Loucy (cell line): ENCODE measurements at regions not wholly inside any gene's neighbourhood (a gene's known extent, or its start where the extent isn't known, plus 50 kb on each side); places are given as distances from the start of the nearest gene placed in this dataset.
"Not testable (repeated sequence)": the region's sequence is repeated elsewhere in the genome, so short reads cannot be mapped to it uniquely, and the experiment has no call there.

ENCODE experiments used
- H2AFZ ChIP-seq: fragments of 200-600 bp; sonication (generic); 2 replicates; pipeline ENCODE4 v1.6.0; 2016; ENCODE audit warnings: antibody characterized with exemption, mild to moderate bottlenecking, low read length, moderate library complexity
- H3F3A ChIP-seq: fragments of 200-600 bp; 2 replicates; pipeline ENCODE4 v1.6.0; 2016; ENCODE audit warnings: antibody characterized with exemption, low read depth, mild to moderate bottlenecking
- H3K27me3 ChIP-seq: fragments of 200-600 bp; sonication (generic); 2 replicates; pipeline ENCODE4 v1.6.1; 2014; ENCODE audit warnings: low read length, mild to moderate bottlenecking; ENCODE audit not compliant: insufficient read depth, poor library complexity, severe bottlenecking
- H3K36me3 ChIP-seq: fragments of 200-600 bp; sonication (generic); 2 replicates; pipeline ENCODE4 v1.6.1; 2016; ENCODE audit warnings: low read length; ENCODE audit not compliant: insufficient read depth
- H3K4me1 ChIP-seq: fragments of 200-600 bp; sonication (generic); 2 replicates; pipeline ENCODE4 v1.5.1; 2014; ENCODE audit warnings: low read length, mild to moderate bottlenecking; ENCODE audit not compliant: insufficient read depth, poor library complexity, severe bottlenecking
- H3K4me2 ChIP-seq: fragments of 200-600 bp; sonication (generic); 2 replicates; pipeline ENCODE4 v1.6.0; 2014; ENCODE audit warnings: antibody characterized with exemption, low read length, low read depth, mild to moderate bottlenecking; ENCODE audit not compliant: poor library complexity, severe bottlenecking
- H3K4me3 ChIP-seq: fragments of 200-600 bp; sonication (generic); 2 replicates; pipeline ENCODE4 v1.5.1; 2014; ENCODE audit warnings: low read length, mild to moderate bottlenecking, mixed read lengths; ENCODE audit not compliant: poor library complexity, severe bottlenecking
- H3K79me2 ChIP-seq: fragments of 200-600 bp; sonication (generic); 2 replicates; pipeline ENCODE4 v1.6.1; 2014; ENCODE audit warnings: low read length; ENCODE audit not compliant: insufficient read depth
- H3K9ac ChIP-seq: fragments of 200-600 bp; sonication (generic); 2 replicates; pipeline ENCODE4 v1.6.0; 2014; ENCODE audit warnings: mild to moderate bottlenecking, low read depth, low read length, moderate library complexity; ENCODE audit not compliant: poor library complexity, severe bottlenecking
- H3K9me2 ChIP-seq: fragments of 200-600 bp; sonication (generic); replicated peaks from 2 replicates; pipeline ENCODE4 v1.6.1; 2016; ENCODE audit warnings: low read depth, low read length, mixed read lengths
- H3K9me3 ChIP-seq: fragments of 200-600 bp; sonication (generic); 2 replicates; pipeline ENCODE4 v1.6.1; 2014; ENCODE audit warnings: mild to moderate bottlenecking, antibody characterized with exemption, low read length, low read depth; ENCODE audit not compliant: insufficient read depth
- H4K20me1 ChIP-seq: fragments of 200-600 bp; sonication (generic); 2 replicates; pipeline ENCODE4 v1.6.0; 2014; ENCODE audit warnings: antibody characterized with exemption, low read length, mild to moderate bottlenecking; ENCODE audit not compliant: insufficient read depth, poor library complexity, severe bottlenecking
- EZH2phosphoT487 ChIP-seq: fragments of 200-600 bp; IDR thresholded peaks from 2 replicates; pipeline ENCODE4 v1.6.1; 2018; ENCODE audit warnings: antibody characterized with exemption, mild to moderate bottlenecking, moderate library complexity, borderline replicate concordance
- TF ChIP-seq, protein P1 (sequence below): fragments of 200-600 bp; sonication (generic); conservative IDR thresholded peaks from 2 replicates; pipeline ENCODE4 v1.5.1; 2014; ENCODE audit warnings: mild to moderate bottlenecking, antibody characterized with exemption, low read length

DNA sequence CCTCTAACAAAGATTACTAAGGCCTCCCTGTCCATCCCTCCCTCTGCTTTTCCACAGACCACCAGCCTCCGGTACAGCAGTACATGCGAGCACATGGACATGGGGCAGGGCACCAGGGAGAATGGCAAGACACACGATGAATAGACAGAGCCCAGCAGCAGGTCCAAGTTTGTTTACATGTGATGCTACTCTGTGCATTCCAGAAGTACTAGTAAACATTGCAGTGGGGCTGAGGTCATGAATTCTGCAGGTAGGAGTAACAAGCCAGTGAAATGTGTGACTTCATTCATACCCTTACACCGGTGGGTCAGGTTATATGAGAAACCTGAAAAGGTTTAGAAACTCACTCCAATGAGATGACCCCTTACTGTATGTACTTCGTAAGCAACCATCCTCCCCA, 205.7 kb downstream of the BCL11A start:
- no peak overlapping the region for H2AFZ ChIP-seq
- no peak for TF ChIP-seq EZH2phosphoT487
- TF ChIP-seq, protein P1, sequence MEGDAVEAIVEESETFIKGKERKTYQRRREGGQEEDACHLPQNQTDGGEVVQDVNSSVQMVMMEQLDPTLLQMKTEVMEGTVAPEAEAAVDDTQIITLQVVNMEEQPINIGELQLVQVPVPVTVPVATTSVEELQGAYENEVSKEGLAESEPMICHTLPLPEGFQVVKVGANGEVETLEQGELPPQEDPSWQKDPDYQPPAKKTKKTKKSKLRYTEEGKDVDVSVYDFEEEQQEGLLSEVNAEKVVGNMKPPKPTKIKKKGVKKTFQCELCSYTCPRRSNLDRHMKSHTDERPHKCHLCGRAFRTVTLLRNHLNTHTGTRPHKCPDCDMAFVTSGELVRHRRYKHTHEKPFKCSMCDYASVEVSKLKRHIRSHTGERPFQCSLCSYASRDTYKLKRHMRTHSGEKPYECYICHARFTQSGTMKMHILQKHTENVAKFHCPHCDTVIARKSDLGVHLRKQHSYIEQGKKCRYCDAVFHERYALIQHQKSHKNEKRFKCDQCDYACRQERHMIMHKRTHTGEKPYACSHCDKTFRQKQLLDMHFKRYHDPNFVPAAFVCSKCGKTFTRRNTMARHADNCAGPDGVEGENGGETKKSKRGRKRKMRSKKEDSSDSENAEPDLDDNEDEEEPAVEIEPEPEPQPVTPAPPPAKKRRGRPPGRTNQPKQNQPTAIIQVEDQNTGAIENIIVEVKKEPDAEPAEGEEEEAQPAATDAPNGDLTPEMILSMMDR, result no peak
- no peaks in the 10 kb centered on the region for H3K4me1 ChIP-seq
- no peaks in the 10 kb centered on the region for H3F3A ChIP-seq
- no peaks in the 10 kb centered on the region for H3K27me3 ChIP-seq
- no peaks in the 10 kb centered on the region for H3K79me2 ChIP-seq
- no peak overlapping the region for H3K4me2 ChIP-seq
- H4K20me1 ChIP-seq, result no peaks in the 10 kb centered on the region
- H3K4me3 ChIP-seq, result no peak overlapping the region
- no peaks in the 10 kb centered on the region for H3K36me3 ChIP-seq
- H3K9me2 ChIP-seq, result no peaks in the 10 kb centered on the region
- no peaks in the 10 kb centered on the region for H3K9me3 ChIP-seq
- H3K9ac ChIP-seq, result no peak overlapping the region

DNA sequence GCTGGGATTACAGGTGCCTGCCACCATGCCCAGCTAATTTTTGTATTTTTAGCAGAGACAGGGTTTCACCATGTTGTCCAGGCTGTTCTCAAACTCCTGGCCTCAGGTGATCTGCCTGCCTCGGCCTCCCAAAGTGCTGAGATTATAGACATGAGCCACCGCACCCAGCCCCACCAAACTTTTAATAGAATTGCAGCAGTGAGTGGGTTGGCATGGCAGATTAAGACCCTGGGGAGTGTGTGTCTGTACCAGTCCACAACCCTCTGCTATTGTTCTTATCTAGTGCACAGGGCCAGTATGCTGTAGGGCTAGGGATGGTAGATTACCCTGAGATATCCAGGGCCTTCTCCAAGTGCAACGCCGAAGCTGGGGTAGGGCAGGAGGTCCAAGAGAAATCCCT, 211.0 kb downstream of the BCL11A start:
- not testable (repeated sequence) for H3K79me2 ChIP-seq, H2AFZ ChIP-seq, H3K9me3 ChIP-seq, H3K9me2 ChIP-seq, H3K9ac ChIP-seq, H4K20me1 ChIP-seq, H3K4me3 ChIP-seq, H3K27me3 ChIP-seq, H3K4me1 ChIP-seq, H3K4me2 ChIP-seq, H3F3A ChIP-seq, H3K36me3 ChIP-seq

DNA sequence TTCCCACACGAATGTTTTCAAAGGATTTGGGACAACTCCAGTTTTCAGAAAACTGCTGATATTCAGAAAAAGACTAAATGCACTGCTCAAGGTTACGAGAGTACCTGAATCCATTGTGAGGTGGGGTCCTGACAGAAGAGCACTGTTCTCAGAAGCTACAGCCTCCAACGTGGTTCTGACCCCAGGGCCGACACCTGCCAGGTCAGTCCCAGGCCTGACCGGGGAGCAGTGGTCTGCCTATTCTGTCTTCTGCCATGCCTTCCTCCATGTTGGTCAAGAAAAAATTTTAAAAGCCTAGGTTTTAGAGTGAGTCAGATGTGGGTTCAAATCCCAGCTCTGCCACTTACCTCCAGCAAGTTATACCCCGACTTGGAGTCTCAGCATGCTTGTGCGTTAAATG, 212.3 kb downstream of the BCL11A start:
- no peaks in the 10 kb centered on the region for H3K79me2 ChIP-seq
- H3K9ac ChIP-seq, result no peak overlapping the region
- TF ChIP-seq, protein P1, result no peak
- no peak for TF ChIP-seq EZH2phosphoT487
- no peaks in the 10 kb centered on the region for H3F3A ChIP-seq
- no peaks in the 10 kb centered on the region for H3K9me3 ChIP-seq
- H3K4me1 ChIP-seq, result no peaks in the 10 kb centered on the region
- no peak overlapping the region for H2AFZ ChIP-seq
- H3K4me2 ChIP-seq, result no peak overlapping the region
- H3K27me3 ChIP-seq, result no peaks in the 10 kb centered on the region
- no peaks in the 10 kb centered on the region for H3K36me3 ChIP-seq
- no peak overlapping the region for H3K4me3 ChIP-seq
- H3K9me2 ChIP-seq, result no peaks in the 10 kb centered on the region
- H4K20me1 ChIP-seq, result no peaks in the 10 kb centered on the region

DNA sequence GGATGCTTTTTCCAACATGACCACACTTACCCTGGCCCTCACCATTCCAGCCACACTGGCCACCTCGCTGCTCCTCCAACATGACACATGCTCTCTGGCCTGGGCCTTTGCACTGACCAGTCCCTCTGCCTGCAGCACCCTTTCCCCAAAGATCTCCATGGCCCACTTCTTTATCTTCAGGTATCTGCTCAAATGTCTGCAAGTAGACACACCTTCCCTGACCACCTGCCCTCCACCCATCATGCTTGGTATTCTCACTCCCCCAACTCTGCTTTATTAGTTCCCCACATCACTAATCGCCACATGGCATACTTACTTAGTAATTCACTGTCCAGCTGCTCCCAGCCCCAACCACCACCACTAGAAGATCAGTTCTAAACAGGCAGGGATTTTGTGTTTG, 214.2 kb downstream of the BCL11A start:
- TF ChIP-seq EZH2phosphoT487, result no peak
- TF ChIP-seq, protein P1, result no peak

More for the DNA sequence above, 214.2 kb downstream of the BCL11A start:
- H3K9me3 ChIP-seq, result no peaks in the 10 kb centered on the region
- no peaks in the 10 kb centered on the region for H3K4me1 ChIP-seq
- no peak overlapping the region for H3K4me2 ChIP-seq
- no peaks in the 10 kb centered on the region for H3K9me2 ChIP-seq
- no peaks in the 10 kb centered on the region for H3F3A ChIP-seq
- no peaks in the 10 kb centered on the region for H3K79me2 ChIP-seq
- H4K20me1 ChIP-seq, result no peaks in the 10 kb centered on the region
- H3K27me3 ChIP-seq, result no peaks in the 10 kb centered on the region
- H2AFZ ChIP-seq, result no peak overlapping the region
- no peak overlapping the region for H3K9ac ChIP-seq
- no peaks in the 10 kb centered on the region for H3K36me3 ChIP-seq
- H3K4me3 ChIP-seq, result no peak overlapping the region
